ENCODE measurements at regions not wholly inside any gene's neighbourhood (a gene's known extent, or its start where the extent isn't known, plus 50 kb on each side); places are given as distances from the start of the nearest gene placed in this dataset.
A peak's percentile ranks its signal among the peaks of the same experiment; 100 is the strongest.

DNA sequence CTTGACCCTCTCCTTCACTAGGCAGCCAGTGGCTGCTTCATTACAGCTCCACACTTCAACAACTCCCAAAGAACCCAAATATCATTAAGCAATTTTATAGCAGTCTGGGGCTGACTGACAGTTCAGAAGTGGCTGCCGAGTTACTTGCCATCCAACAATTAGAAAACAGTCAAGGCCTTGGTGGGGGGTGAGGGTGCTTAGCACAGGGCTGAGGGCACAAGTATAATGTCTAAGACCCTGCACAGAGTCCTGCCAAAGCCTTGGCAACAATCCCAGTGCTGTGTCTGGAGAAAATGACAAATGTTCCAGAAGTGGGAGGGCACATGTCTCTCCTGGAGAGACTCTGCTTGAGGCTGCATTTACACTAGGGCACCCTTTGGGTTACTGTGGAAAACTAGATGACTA is 71.1 kb downstream of the CXCL12 start:
- peaks cover 11% of the 10 kb centered on the region for H3K4me1 Mint-ChIP-seq (ENCODE audit: unreplicated experiment)
- no peaks in the 10 kb centered on the region for H3K9me3 Mint-ChIP-seq (ENCODE audit: unreplicated experiment)
- H3K27ac Mint-ChIP-seq (ENCODE audit: unreplicated experiment) = no peak overlapping the region
- peaks cover 18% of the 10 kb centered on the region for H3K27me3 Mint-ChIP-seq (ENCODE audit: unreplicated experiment)
- TF ChIP-seq, protein P1, sequence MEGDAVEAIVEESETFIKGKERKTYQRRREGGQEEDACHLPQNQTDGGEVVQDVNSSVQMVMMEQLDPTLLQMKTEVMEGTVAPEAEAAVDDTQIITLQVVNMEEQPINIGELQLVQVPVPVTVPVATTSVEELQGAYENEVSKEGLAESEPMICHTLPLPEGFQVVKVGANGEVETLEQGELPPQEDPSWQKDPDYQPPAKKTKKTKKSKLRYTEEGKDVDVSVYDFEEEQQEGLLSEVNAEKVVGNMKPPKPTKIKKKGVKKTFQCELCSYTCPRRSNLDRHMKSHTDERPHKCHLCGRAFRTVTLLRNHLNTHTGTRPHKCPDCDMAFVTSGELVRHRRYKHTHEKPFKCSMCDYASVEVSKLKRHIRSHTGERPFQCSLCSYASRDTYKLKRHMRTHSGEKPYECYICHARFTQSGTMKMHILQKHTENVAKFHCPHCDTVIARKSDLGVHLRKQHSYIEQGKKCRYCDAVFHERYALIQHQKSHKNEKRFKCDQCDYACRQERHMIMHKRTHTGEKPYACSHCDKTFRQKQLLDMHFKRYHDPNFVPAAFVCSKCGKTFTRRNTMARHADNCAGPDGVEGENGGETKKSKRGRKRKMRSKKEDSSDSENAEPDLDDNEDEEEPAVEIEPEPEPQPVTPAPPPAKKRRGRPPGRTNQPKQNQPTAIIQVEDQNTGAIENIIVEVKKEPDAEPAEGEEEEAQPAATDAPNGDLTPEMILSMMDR (IDR thresholded peaks at IDR 0.05) = no peak
- no peaks in the 10 kb centered on the region for H3K36me3 Mint-ChIP-seq (ENCODE audit: unreplicated experiment)
- DNase-seq (ENCODE audit: extremely low spot score, unreplicated experiment) = peak; percentile 64
- H3K4me3 Mint-ChIP-seq (ENCODE audit: unreplicated experiment) = no peak overlapping the region

DNA sequence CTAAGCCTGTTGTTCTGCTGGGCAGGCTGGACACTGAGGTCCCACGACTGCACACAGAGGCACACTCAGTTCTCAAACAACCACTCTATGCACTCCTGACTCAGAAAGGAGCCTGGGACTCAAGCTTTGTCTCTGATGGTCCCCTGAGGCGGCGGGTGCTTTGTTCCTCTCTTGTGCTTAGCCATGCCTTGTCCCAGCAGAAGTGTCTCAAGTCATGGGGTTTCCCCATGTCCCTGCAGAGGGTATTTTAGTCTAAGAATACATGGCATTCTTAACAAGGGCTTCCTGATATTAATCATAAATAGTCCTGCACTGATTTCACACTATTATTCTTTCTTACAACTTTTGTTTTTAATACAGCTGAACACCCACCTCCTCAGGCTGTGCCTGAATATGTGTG is 72.5 kb downstream of the CXCL12 start:
- Mint-ChIP-seq H3K36me3 (ENCODE audit: unreplicated experiment) (no peaks in the 10 kb centered on the region), H3K27me3 (ENCODE audit: unreplicated experiment) (peaks cover 9% of the 10 kb centered on the region), H3K4me3 (ENCODE audit: unreplicated experiment) (no peak overlapping the region), H3K27ac (ENCODE audit: unreplicated experiment) (no peak overlapping the region), H3K4me1 (ENCODE audit: unreplicated experiment) (peaks cover 11% of the 10 kb centered on the region), H3K9me3 (ENCODE audit: unreplicated experiment) (no peaks in the 10 kb centered on the region)
- DNase-seq (ENCODE audit: extremely low spot score, unreplicated experiment) = peak; percentile 56
- TF ChIP-seq, protein P1 (IDR thresholded peaks at IDR 0.05) = no peak

DNA sequence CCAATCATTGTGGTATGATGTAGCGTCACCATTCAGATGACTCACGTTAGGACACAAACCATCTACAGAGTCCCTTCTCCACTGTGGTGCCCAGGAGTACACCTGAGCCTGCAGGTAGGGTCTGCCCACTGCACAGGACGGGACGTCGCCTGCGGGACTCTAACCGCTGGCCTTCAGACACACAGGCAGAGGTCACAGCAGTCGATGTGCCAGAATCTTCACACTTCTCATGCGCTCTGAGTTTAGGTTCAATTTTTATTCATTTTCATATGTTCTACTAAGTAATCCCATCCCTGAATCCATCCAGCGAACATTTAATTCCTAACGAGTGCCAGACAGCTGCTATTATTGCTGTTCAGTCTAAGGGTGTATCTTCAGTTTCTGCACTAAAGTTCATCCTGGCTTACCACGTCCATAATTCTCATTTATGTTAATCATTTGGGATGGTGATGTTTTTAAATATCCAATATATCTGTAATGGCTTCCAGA is 73.3 kb downstream of the CXCL12 start:
- peak; percentile 51 for DNase-seq (ENCODE audit: extremely low spot score, unreplicated experiment)
- Mint-ChIP-seq H3K36me3 (ENCODE audit: unreplicated experiment) (no peaks in the 10 kb centered on the region), H3K4me1 (ENCODE audit: unreplicated experiment) (peaks cover 13% of the 10 kb centered on the region), H3K4me3 (ENCODE audit: unreplicated experiment) (no peak overlapping the region), H3K9me3 (ENCODE audit: unreplicated experiment) (no peaks in the 10 kb centered on the region), H3K27me3 (ENCODE audit: unreplicated experiment) (peaks cover 7% of the 10 kb centered on the region), H3K27ac (ENCODE audit: unreplicated experiment) (no peak overlapping the region)
- TF ChIP-seq, protein P1 (IDR thresholded peaks at IDR 0.05) = no peak

- Mint-ChIP-seq H3K27me3 (ENCODE audit: unreplicated experiment) (peaks cover 7% of the 10 kb centered on the region), H3K36me3 (ENCODE audit: unreplicated experiment) (no peaks in the 10 kb centered on the region), H3K4me1 (ENCODE audit: unreplicated experiment) (peaks cover 20% of the 10 kb centered on the region), H3K4me3 (ENCODE audit: unreplicated experiment) (no peak overlapping the region), H3K27ac (ENCODE audit: unreplicated experiment) (no peak overlapping the region), H3K9me3 (ENCODE audit: unreplicated experiment) (no peaks in the 10 kb centered on the region)
- DNase-seq (ENCODE audit: extremely low spot score, unreplicated experiment) = peak; percentile 92
- TF ChIP-seq, protein P1 (IDR thresholded peaks at IDR 0.05) = peak; percentile 90
Observed at GRCh38 chr10:44310762-44311562, 73.9 kb downstream of the CXCL12 start.

DNA sequence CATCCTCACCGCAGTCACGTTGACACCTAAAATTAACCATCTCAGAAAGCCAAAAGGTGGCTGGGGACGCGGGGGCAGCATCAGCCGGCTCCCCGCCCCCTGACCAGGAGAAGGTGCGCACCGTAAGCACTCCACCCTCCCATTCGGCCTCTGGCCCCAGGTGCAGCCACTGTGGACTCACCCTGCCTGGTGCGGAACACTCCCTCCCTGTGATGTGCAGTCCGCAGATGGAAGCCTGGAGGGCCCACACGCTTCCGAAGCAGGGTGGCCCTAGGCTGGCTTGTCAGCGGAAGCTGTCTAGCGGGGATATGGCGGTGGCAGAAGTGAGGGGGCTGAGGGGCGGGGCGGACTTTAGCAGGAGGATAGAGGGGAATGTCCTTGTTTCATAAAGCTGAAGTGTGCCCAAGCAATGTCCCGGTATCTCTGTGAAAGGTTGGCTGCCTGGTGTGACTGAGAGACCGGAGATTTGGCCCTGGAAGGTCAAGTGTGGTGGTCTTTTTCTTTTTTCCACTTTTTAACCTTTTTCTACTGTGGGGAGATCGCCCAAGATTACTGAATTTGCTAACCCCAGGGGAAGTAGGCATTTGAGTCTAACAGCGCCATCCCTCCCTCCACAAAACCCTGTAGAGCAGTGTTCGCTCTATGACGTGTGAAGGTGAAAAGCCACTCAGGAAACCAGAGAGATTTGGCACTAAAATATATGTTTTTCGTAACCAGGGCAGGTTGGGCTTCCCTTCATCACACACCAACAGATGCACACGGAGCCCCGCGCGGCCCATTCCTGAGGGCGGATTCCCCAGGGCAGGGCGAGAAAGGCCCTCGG is 74.7 kb downstream of the CXCL12 start:
- Mint-ChIP-seq H3K4me1 (ENCODE audit: unreplicated experiment) (peaks cover 20% of the 10 kb centered on the region), H3K4me3 (ENCODE audit: unreplicated experiment) (no peak overlapping the region), H3K9me3 (ENCODE audit: unreplicated experiment) (no peaks in the 10 kb centered on the region), H3K27ac (ENCODE audit: unreplicated experiment) (no peak overlapping the region), H3K27me3 (ENCODE audit: unreplicated experiment) (peaks cover 5% of the 10 kb centered on the region), H3K36me3 (ENCODE audit: unreplicated experiment) (no peaks in the 10 kb centered on the region)
- TF ChIP-seq, protein P1 (IDR thresholded peaks at IDR 0.05) = no peak
- peak; percentile 76 for DNase-seq (ENCODE audit: extremely low spot score, unreplicated experiment)

All from osteocyte (in vitro differentiated cells).